MM.1S (cell line): ENCODE measurements at regions not wholly inside any gene's neighbourhood (a gene's known extent, or its start where the extent isn't known, plus 50 kb on each side); places are given as distances from the start of the nearest gene placed in this dataset.

Experiments
- CTCF ChIP-seq: fragments of 300-600 bp; sonication (generic); IDR thresholded peaks from 2 replicates; pipeline ENCODE4 v1.5.1; 2016; ENCODE audit warnings: antibody characterized with exemption, low read length, mixed read lengths
- EZH2 ChIP-seq: fragments of 300-600 bp; sonication (generic); optimal IDR thresholded peaks from 2 replicates; pipeline ENCODE3; 2017; ENCODE audit warnings: low read depth, mild to moderate bottlenecking, antibody characterized with exemption, low read length, mixed read lengths
- EZH2phosphoT487 ChIP-seq: fragments of 300-600 bp; sonication (generic); IDR thresholded peaks from 2 replicates; pipeline ENCODE4 v1.6.1; 2018; ENCODE audit warnings: antibody characterized with exemption, low read length

GRCh38 chr11:29024386-29024785, 916.2 kb downstream of the METTL15 start:
- TF ChIP-seq CTCF (no peak), EZH2 (no peak), EZH2phosphoT487 (no peak)
